KMS-11 (cell line): ENCODE measurements at regions not wholly inside any gene's neighbourhood (a gene's known extent, or its start where the extent isn't known, plus 50 kb on each side); places are given as distances from the start of the nearest gene placed in this dataset.
"Not testable (repeated sequence)": the region's sequence is repeated elsewhere in the genome, so short reads cannot be mapped to it uniquely, and the experiment has no call there.

Source experiments
- H2AFZ ChIP-seq: fragments of 200-600 bp; sonication (generic); 2 replicates; pipeline ENCODE4 v1.6.1; 2016; ENCODE audit warnings: antibody characterized with exemption, mixed run types, low read depth
- H3K27ac ChIP-seq: fragments of 200-600 bp; sonication (generic); 2 replicates; pipeline ENCODE4 v1.6.1; 2016; ENCODE audit warnings: mild to moderate bottlenecking, mixed run types
- H3K27me3 ChIP-seq: fragments of 200-600 bp; sonication (generic); 2 replicates; pipeline ENCODE4 v1.6.1; 2017; ENCODE audit warnings: mild to moderate bottlenecking, low read depth, mixed run types, moderate library complexity; ENCODE audit not compliant: insufficient read depth
- H3K36me3 ChIP-seq: fragments of 200-600 bp; sonication (generic); 2 replicates; pipeline ENCODE4 v1.6.1; 2017; ENCODE audit warnings: mild to moderate bottlenecking, mixed run types; ENCODE audit not compliant: insufficient read depth
- H3K4me1 ChIP-seq: fragments of 200-600 bp; sonication (generic); 2 replicates; pipeline ENCODE4 v1.6.1; 2016; ENCODE audit warnings: mild to moderate bottlenecking, low read depth, mixed run types; ENCODE audit not compliant: poor library complexity, severe bottlenecking
- H3K4me2 ChIP-seq: fragments of 200-600 bp; sonication (generic); 2 replicates; pipeline ENCODE4 v1.7.0; 2016; ENCODE audit warnings: mild to moderate bottlenecking, mixed run types
- H3K4me3 ChIP-seq: fragments of 200-600 bp; sonication (generic); IDR thresholded peaks from 2 replicates; pipeline ENCODE4 v1.6.1; 2017; ENCODE audit warnings: low read depth, low read length, mixed read lengths; ENCODE audit not compliant: insufficient read depth
- H3K79me2 ChIP-seq: fragments of 200-600 bp; sonication (generic); 2 replicates; pipeline ENCODE4 v1.6.1; 2016; ENCODE audit warnings: low read depth, mixed run types; ENCODE audit not compliant: insufficient read depth
- H3K9ac ChIP-seq: fragments of 200-600 bp; sonication (generic); 2 replicates; pipeline ENCODE4 v1.6.1; 2016; ENCODE audit warnings: mild to moderate bottlenecking, mixed run types
- H4K20me1 ChIP-seq: fragments of 200-600 bp; sonication (generic); 2 replicates; pipeline ENCODE4 v1.6.1; 2016; ENCODE audit warnings: mild to moderate bottlenecking, mixed run types; ENCODE audit not compliant: insufficient read depth
- TF ChIP-seq, protein P1 (sequence below): fragments of 200-600 bp; sonication (generic); conservative IDR thresholded peaks from 2 replicates; pipeline ENCODE4 v1.6.1; 2017; ENCODE audit warnings: low read depth, mild to moderate bottlenecking, antibody characterized with exemption, low read length, moderate library complexity, mixed read lengths

DNA sequence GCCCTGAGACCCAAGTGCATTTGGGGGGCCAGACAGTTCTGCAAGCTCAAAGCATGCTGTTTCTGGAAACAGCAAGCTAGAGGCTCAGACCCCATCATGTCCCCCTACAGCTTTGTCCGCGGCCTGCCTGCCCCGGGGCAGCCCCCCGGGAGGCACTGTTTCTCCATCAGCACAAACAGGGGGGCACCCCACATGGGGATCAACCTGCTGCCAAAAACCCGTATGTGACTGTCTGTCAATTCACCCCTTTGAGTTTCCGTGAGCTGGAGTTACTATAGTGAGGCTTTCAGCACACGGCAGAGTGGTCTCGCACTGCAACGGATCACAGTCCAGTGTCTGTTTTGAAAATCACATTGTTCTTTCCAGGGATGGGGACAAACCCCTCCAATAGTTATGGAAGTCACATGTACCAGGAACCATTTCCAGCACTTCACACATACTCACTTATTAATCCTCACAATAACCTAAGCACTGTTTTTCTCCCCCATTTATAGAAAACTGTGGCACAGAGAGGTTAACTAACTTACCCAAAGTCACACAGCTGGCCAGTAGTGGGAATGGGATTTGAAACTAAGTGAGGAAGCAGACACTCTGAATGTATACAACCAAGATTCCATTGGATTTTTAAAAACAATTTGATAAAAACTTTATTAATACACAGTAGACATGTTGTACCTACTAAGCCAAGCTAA, 269.0 kb downstream of the C16orf95 start:
- H3K27ac ChIP-seq: no peak overlapping the region

DNA sequence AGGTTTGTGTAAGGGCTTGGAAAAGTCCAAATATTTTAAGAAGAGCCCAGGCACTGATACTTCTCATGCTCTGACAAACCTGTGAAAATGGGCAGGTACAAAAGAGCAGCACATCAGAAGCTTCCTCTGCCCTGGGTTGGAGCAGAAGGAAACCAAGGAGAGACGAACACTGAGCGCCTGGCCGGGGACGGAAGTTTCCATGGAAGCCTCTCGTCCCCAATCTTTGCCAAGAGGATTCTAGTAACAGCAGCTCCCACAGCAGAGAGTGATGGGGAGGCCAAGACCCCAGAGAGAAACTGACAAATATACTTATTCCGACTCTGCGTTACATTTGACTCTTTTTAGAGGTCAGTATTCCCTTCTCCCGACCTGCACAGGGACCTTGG, 268.5 kb downstream of the C16orf95 start:
- Histone ChIP-seq H3K36me3 (no peaks in the 10 kb centered on the region), H3K4me3 (no peak overlapping the region), H3K4me2 (no peak overlapping the region), H3K4me1 (no peaks in the 10 kb centered on the region), H2AFZ (no peak overlapping the region; the same call in 1 of the 2 replicates), H3K27ac (no peak overlapping the region), H3K79me2 (no peaks in the 10 kb centered on the region), H4K20me1 (no peaks in the 10 kb centered on the region), H3K27me3 (no peaks in the 10 kb centered on the region; the same call in 1 of the 2 replicates), H3K9ac (no peak overlapping the region)
- TF ChIP-seq, protein P1, sequence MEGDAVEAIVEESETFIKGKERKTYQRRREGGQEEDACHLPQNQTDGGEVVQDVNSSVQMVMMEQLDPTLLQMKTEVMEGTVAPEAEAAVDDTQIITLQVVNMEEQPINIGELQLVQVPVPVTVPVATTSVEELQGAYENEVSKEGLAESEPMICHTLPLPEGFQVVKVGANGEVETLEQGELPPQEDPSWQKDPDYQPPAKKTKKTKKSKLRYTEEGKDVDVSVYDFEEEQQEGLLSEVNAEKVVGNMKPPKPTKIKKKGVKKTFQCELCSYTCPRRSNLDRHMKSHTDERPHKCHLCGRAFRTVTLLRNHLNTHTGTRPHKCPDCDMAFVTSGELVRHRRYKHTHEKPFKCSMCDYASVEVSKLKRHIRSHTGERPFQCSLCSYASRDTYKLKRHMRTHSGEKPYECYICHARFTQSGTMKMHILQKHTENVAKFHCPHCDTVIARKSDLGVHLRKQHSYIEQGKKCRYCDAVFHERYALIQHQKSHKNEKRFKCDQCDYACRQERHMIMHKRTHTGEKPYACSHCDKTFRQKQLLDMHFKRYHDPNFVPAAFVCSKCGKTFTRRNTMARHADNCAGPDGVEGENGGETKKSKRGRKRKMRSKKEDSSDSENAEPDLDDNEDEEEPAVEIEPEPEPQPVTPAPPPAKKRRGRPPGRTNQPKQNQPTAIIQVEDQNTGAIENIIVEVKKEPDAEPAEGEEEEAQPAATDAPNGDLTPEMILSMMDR: no peak

More for the DNA sequence above, 269.0 kb downstream of the C16orf95 start:
- no peaks in the 10 kb centered on the region for H3K4me1 ChIP-seq
- no peaks in the 10 kb centered on the region for H3K36me3 ChIP-seq
- no peak overlapping the region for H3K4me3 ChIP-seq
- H4K20me1 ChIP-seq: no peaks in the 10 kb centered on the region
- H3K9ac ChIP-seq: no peak overlapping the region
- no peak overlapping the region for H2AFZ ChIP-seq
- H3K27me3 ChIP-seq: no peaks in the 10 kb centered on the region; the same call in 1 of the 2 replicates
- H3K4me2 ChIP-seq: no peak overlapping the region
- H3K79me2 ChIP-seq: no peaks in the 10 kb centered on the region
- TF ChIP-seq, protein P1: no peak

DNA sequence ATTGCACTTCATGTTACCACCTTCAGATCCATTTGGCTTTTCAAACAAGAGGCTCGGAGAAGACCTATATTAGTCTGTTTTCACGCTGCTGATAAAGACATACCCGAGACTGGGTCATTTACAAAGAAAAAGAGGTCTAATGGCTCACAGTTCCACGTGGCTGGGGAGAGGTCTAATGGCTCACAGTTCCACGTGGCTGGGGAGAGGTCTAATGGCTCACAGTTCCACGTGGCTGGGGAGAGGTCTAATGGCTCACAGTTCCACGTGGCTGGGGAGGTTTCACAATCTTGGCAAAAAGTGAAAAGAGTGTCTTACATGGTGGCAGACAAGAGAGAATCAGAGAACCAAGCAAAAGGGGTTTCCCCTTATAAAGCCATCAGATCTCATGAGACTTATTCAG, 268.0 kb downstream of the C16orf95 start:
- H3K4me2 ChIP-seq, H3K36me3 ChIP-seq: not testable (repeated sequence)

DNA sequence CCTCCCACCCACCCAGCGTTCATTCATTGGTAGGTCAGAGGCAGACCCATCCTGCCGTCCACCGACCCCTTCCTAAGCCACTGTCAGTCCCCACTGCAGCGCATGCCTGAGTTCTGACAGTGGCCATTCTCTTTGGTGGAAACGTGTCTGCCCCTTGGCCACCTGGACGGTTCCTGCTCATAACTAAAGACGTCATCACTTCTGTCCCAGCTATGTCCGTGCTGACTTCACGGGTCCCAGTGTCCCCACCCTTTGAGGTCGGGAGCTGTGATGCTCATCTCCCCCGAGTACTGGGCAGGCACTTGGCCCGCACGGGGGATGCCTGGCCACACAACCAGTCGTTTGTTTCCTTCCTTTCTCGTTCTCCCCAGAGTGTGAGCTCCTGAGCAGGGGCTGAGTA, 267.1 kb downstream of the C16orf95 start:
- no peaks in the 10 kb centered on the region for H4K20me1 ChIP-seq
- no peaks in the 10 kb centered on the region for H3K4me1 ChIP-seq
- H3K4me2 ChIP-seq: no peak overlapping the region

More for the DNA sequence above, 268.0 kb downstream of the C16orf95 start:
- H3K4me3 ChIP-seq, H4K20me1 ChIP-seq, H2AFZ ChIP-seq, H3K27ac ChIP-seq, H3K79me2 ChIP-seq, H3K27me3 ChIP-seq, H3K4me1 ChIP-seq, H3K9ac ChIP-seq: not testable (repeated sequence)

More for the DNA sequence above, 267.1 kb downstream of the C16orf95 start:
- H3K4me3 ChIP-seq: no peak overlapping the region
- H3K79me2 ChIP-seq: no peaks in the 10 kb centered on the region
- TF ChIP-seq, protein P1: no peak
- no peaks in the 10 kb centered on the region for H3K36me3 ChIP-seq
- no peak overlapping the region for H3K27ac ChIP-seq
- H3K9ac ChIP-seq: no peak overlapping the region
- no peak overlapping the region for H2AFZ ChIP-seq
- no peaks in the 10 kb centered on the region for H3K27me3 ChIP-seq
